Left forelimb (tissue), 1 donor: ENCODE measurements at regions not wholly inside any gene's neighbourhood (a gene's known extent, or its start where the extent isn't known, plus 50 kb on each side); places are given as distances from the start of the nearest gene placed in this dataset.
"Not testable (repeated sequence)": the region's sequence is repeated elsewhere in the genome, so short reads cannot be mapped to it uniquely, and the experiment has no call there.

Experiments used
- DNase-seq: peaks from one replicate; pipeline ENCODE4 v3.0.0-alpha.2; 2018; ENCODE audit warnings: low spot score

DNA sequence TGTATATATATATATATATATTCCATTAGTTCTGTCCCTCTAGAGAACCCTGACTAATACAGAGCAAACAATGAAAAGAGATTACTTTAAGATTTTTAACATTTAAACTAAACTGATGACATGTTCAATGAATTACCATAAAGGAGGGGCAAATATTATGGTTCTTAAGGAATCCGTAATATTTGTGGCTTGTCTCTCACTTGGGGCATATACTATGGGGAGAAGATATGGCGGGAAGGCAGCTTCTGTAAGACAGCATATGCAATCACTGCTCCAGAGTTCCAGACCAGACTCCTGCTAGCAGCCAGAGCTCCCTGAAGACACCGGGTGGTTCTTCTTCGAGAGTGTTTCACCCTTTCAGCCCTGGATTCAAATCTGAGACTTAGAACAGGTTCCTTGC, 321.1 kb upstream of the NT5E start:
- DNase-seq: no peak

DNA sequence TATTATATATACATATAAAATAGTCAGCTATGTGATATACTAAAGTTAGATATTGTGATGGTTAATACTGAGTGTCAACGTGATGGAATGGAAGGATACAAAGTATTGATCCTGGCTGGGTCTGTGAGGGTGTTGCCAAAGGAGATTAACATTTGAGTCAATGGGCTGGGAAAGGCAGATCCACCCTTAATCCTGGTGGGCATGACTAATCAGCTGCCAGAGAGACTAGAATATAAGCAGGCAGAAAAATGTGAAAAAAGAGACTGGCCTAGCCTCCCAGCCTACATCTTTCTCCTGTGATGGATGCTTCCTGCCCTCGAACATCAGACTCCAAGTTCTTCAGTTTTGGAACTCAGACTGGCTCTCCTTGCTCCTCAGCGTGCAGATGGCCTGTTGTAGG, 321.6 kb upstream of the NT5E start:
- DNase-seq: not testable (repeated sequence)

DNA sequence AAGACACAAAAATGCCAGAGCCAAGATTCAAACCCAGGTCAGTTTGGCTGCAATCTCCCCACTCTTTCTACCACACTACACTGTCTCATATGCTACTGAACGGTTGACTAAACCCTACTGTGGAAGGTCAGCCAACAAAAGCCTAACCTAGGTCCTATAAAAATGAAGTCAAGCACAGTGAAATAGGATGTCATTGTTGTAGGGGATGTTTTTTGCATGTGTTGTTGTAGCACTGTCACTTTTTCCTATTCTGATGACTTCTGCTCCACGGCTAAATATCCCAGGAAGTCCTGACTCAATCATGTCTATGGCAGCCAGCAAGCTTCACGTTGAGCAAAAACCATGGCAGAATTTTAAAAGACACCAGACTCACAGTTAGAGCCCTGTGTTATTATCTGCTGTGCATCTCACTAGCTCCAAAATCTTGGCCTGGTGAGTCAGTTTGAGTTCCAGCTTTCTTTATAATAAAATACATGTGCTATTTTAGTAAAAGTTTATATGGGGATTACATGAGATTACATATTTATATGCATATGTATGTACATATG, 322.1 kb upstream of the NT5E start:
- no peak for DNase-seq

DNA sequence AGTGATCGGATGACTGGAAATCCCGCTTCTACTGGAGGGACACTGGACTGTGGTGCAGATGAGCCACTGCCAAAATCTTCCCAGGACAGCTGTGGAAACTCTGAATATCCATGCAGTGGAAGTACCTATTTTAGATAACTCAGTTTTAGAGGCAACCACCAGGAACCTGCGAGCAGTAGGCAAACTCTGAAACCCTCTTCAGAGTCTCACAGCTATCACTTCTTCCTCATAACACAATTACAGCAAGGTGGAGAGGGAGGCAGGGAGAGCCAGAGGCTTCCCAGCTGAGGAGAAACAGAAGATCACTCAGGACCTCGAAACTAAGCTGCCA, 322.8 kb upstream of the NT5E start:
- DNase-seq: no peak

DNA sequence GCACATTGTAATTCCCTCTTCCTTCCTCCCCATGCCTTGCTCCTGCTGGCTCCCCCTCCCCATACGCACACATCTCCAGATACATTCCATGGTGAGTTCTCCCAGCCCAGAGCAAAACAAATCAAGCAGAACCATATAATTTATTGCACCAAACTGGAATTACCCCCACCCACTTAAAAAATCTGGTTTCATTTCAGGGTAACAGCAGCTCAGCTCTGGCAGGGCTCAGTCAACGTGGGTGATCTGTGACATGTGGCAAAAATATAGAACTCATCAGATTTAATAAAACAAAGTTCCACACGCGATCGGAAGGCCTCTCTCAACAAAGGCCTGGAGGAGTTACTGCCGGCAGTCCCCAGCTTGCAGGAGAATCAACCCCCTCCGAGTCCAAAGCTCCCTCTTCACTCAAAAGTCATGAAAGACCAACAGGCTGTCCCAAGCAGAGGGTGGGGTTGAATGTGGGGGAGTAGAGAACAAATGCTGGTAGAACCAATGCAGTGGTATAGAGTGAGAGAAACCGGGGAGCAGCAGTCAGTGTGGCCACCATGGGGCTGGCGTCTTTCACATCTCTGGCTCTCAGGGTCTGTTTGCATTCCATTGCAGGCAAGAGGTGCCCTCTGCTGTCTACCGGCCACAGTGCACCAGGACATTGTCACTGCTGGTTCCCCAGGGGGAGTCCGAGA, 323.3 kb upstream of the NT5E start:
- DNase-seq: peak; percentile 76

DNA sequence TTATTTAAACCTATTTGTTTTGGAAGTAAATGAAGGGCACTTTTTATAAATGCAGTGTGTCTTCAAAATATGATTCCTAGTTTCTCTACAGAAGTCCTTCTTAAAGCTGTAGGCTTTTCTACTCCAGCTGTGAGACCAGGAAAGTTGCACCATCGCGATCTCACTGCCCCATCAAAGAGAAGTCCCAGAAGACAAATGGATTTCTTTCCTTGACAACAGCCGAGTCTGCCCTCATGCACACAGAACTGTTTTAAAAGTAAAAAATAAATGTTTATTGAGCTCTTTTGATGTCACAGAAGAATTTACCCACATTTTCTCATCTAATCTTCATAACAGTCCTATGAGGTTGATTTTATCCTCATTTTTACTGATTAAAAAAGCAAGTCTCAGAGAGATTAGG, 324.4 kb upstream of the NT5E start:
- DNase-seq: no peak

DNA sequence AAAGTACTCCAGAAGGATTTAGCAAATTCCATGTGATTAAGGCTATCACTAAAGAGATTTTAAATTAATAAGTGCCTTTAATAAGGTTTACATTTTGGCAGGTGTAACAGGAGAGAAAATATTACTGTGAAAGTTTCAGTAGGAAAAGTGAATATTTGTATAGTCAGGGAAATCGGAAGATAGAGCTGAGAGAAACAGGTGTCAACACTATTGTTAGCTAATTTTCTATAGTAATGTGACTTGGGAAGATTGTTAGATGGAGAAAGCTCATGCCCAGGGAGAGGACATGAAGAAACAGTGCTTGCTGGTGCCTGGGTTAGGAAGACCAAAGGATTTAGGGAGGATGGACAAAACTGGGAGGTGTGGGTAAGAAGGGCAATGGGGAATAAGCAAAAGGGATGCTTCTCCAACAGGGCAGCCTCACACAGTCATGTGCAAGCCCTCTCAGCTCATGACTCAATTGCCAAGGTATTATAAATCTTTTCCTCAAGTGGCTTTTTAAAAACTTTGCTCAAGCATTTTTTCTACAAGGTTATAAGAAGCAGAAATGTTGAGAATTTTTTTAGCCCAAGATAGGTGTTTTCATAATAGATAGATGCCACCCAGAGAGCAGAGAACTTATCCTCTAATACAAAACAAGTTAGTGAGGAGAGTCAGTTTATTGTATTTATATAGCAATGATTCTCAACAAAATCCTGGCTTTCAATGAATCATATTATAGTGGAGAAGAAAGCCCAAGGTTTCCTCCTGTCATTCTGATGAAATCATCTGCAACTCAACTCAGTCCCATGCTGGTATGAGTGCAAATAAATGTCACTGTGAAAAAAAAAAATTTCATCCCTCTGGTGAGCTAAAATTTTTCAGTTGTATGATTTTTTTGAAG, 325.2 kb upstream of the NT5E start:
- no peak for DNase-seq

DNA sequence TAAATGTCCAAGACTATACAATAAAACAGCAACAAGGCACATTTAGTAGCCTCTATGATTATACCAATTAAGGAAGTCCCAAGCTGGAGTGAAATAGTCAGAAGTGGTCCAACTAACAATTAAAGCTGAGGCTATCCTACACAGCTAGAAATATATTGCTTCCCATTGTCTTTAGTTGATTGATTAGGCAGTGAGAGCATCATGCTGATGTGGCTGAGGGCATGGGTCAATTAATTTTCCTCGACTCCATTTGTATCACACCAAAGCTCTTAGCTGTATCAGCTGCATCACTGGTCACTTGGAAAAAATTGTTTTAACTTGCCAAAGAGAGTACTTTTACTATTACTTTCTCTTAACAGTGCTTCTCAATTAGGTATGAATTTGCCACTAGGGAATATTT, 328.7 kb upstream of the NT5E start:
- no peak for DNase-seq

DNA sequence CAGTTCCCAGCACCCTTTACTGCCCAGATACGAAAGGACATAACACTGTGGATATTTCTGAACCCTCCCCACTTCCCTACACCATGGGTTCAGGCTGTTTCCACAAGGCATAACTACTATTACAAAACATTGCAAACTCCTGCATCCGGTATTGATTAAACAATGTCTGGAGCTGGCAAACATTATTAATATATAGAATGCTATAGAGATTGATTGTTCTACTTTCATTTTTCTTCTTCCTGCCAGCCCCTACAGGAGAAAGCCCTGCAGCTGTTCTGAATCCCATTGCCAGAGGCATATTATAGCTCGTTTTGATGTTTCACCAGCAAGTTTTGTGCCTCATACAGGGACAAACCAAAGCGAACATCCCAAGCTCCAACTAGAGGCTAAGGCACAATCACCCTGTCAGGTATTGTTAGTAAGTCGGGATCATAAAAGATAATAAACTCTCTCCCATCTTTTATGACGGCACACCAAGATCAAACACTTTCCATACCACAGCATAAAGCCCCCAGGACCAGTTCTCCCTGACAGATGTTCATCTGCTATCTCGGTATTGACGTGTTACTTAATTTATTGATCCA, 331.1 kb upstream of the NT5E start:
- no peak for DNase-seq

DNA sequence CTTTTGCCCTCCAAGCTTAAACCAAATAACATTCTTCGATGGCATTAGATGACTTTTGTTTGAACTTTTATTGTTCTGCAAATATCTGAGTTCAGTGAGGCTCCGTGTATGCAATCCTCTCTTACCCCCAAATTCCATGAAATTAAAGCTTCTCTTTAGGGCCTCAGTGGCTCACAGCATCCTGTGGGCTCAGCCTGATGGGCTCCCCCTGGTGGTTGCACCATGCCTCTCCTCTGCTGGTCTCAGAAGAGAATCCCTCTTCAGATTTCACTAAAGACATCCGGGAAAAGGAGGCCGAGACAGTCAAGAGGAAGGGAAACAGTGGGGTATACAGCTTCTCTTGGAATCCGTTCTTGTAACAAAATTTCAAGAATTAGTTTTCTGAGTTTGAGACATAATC, 331.6 kb upstream of the NT5E start:
- DNase-seq: no peak

DNA sequence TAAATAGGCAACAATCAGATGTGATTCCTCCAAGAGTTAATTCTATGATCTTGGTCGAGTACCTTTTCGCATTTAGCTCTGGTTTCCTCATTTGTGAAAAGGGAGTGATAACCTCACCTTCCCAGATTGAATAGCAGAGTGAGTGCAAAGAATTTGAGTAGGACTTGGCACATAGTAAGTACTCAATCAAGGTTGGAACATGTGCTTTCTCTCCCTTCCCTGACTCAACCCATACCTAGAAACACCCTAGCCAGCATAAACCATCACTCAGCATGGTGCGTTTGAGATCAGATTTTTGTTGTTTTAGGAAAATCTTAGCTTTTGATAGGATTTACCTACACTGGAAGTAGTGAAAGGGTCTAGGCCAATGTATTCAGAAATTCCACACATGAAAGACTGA, 333.4 kb upstream of the NT5E start:
- no peak for DNase-seq

DNA sequence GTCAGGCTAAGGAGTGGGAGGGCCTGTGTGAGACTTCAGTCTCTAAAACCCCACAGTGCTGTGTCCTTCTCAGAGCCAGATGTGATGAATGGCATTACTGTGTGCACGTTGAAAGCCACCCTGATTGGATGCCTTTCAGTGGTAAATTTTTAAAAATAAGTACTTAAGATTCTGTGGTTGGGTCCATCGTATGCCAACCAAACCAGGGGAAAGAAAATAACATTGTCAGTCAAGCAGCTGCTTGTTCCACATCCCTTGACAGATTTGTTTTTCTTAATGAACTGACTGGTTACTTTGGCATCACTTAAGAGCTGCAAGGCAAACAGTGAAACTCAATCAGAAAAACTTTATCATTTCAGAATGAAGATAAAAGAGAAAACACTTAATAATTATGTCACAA, 334.0 kb upstream of the NT5E start:
- DNase-seq: no peak

DNA sequence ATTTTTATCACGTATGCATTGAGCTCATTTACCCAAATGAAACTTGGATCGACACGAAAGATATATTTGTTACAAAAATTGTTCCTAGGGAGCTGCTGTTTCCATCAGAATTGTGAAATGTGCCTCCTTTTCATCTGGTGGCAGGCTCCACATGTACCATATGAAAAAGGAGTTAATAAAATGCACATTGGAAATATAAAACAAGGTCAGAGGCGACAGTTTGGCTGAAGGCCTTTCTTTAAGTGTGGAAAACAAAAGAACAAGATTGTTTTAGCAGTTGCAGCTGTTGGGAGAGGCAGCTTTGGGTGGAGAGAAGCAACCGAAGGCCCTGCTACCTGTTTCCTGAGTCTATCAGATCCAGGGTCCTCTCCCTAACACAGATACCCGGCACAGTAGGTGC, 334.5 kb upstream of the NT5E start:
- DNase-seq: no peak

DNA sequence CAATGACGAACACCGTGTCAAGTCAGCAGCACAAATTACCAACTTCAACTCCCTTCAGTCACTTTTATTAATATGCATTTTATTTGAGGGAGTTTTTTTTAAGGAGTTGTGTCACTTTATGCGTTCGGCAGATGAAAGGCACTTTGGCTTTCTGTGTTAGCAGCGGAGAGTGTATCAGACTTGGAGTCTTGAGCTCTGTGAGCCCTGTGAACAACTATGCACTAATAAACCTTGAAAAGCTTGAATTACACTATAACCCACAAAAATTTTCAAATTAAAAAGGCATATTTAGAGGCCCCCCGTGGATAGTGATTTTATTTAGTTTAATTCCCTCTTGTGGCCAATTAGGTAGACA, 335.3 kb upstream of the NT5E start:
- DNase-seq: no peak

DNA sequence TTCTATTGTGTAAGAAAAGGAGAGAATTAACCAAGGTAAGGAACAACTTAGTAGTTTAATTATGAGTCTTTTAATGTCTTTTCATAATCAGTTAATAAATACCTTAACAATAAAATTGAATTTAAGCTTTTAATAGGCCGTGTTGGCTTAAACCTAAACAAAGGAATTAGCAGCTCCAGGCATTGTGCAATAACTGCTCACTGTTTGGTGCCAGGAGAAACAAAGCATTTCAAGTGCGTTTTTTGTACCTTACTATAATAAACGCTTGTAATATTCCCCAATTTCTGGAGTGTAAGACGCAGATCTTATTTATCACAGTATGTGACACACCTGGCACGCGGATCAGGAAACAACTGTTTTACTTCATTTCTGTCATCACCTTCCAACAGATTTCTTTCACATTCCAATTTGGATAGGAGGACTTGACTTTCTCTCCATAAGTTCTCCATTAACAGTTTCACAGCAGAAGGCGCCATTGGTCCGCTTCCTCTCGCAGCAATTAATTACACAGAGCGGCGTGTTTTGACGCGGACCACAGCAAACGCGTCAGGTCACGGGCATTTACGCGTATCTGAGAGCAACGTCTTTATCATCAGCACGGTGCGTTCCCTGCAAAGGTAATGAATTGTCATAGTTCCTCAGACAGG, 335.8 kb upstream of the NT5E start:
- peak; percentile 73 for DNase-seq

DNA sequence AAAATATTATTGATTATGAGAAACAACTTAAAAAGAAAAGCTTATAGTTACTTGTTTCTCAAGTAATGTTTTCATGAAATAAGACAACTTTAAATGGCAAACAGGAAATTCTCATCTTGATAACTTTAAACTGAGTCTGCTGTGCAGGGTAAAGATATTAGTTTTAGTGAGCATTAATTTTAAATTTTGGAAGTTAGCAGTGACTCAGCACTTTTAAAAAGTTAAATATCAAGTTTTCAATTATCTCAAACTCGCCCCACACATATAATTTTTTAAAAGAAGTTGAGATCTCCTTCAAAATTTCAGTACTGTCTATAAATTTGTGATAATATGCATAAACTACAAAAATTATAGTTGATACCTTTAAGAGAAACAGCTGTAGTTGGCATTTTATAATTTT, 337.3 kb upstream of the NT5E start:
- no peak for DNase-seq

DNA sequence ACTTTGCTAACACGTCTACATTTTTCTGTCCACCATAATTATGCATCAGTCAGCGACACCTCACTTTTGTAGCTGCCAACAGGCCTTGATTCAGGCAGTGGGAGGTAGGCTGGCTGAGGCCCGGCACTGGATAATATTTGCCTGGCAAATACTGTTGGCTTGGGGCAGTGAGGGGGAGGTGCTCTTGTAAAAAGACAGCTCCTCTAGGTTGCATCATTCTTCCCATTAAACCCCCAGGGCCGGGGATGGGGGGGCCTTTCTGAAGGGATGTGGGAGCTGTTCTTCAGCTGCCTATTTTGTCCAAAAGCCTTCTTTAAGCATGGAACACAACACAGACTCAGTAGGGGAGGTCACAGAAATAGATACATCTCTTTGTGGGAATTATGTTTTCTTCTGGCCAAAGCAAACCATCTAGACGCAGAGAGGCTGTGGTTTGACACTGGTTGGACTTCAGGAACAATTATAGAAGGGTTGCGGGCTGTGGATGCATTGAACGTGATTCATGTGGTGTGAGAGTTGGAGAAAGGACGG, 338.3 kb upstream of the NT5E start:
- no peak for DNase-seq

DNA sequence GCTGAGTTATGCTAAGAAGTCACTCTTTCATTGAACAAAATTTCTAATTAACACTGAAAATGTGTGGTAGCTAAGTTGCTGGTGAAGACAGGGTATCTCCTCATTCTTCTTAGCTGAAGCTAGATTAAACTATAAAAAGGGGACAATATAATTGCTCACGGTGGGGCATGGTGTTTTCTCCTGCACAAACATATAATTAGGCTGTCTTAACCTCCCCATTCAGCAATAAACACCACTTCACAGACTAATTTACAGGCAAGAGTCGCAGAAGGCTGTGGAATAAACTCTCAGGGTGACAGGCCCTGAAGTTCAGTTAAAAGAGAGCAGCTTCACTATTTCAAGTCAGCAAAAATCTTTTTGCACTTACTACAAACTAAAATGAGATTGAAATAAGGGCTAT, 338.9 kb upstream of the NT5E start:
- DNase-seq: no peak

DNA sequence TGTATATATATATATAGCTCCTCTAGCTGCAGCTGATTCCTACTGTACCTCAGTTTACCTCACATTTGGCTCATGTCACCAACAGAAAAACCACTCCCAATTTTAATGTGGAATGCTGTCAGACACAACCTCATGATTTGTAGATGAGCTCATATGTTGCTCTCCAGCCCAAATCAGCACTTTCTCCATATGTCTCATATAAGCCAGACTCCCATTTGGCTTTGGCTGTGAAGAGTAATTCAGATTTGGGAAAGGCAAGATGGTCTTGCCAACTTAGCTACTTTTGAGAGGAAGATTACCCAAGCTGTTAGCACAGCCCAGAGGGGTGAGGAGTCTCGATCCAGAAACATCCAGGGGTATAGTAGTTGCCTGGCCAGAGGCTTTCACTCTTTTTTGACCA, 342.2 kb upstream of the NT5E start:
- DNase-seq: no peak

DNA sequence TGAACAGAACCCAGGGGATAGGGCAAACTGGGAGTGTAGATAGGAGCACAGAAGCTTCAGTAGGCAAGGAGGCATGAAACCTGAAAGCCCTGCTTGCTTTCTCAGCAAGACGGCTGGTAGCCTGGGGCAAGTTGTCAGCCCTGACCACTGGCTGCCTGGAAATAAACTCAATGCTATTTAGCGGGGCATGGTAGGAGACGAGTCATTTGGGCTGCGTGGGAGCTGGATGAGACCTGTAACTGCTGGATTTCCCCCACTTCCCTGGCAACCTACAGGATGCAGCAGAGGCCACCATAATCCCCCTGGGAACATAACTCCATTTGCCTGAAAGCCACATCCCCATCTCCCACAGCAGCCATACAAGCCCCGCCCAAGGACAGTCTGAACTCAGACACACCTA, 332.6 kb upstream of the TBX18 start:
- no peak for DNase-seq

DNA sequence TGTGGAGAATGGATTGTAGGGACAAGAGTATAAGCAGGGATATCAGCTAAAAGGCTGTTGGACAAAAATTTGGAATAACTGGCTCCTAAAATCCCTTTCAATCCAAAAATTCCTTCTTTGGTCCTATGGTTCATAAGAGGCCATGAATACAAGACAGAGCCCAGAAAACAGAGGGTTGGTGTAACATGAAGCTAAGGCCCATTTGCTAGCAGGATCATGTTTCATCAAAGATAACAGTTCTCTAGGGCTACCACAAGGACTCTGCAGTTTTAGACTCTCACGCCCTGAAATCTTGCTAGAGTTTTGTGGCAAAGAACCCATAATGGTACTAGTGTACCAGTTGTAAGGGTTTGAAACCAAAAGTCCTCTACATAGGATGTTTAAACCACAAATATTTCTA, 327.8 kb upstream of the TBX18 start:
- no peak for DNase-seq

DNA sequence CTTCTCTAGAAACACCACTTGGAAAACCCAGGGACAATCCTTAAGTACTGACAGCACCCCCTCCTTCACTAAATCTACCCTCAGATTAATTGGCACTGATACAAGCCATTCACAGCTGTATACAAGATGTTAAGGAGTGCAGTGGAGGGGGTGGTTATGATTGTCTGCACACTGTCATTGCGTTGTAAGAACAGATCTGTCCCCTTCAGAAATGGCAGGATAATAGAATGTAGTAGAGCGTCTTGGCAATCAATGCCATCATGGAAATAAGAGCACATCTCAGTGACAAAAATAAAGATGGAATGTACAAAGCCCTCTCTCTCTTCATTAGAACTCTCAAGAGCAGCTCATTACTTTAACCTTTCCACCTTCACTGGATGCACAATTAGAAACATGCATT, 324.9 kb upstream of the TBX18 start:
- no peak for DNase-seq

DNA sequence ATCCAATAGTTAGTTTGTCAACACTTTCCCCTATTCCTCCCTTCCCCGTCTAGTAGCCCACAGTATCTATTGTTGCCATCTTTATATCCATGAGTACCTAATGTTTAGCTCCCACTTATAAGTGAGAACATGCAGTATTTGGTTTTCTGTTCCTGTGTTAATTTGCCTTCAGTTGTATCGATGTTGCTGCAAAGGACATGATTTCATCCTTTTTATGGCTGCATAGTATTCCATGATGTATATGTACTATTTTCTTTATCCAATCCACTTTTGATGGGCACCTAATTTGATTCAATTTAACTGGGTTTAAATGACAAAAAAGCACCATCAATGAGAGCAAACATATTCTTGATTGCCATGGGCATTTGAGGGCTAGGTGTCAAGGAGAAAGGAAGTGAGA, 321.5 kb upstream of the TBX18 start:
- no peak for DNase-seq
